Pons (tissue), 1 donor: ENCODE measurements at regions not wholly inside any gene's neighbourhood (a gene's known extent, or its start where the extent isn't known, plus 50 kb on each side); places are given as distances from the start of the nearest gene placed in this dataset.
A peak's percentile ranks its signal among the peaks of the same experiment; 100 is the strongest.
"Not testable (repeated sequence)": the region's sequence is repeated elsewhere in the genome, so short reads cannot be mapped to it uniquely, and the experiment has no call there.

Source experiments
- DNase-seq: peaks from one replicate; pipeline ENCODE4 v3.0.0-alpha.2; 2016; ENCODE audit warnings: low spot score

GRCh38 chr1:111063595-111063994, 76.3 kb downstream of the DRAM2 start:
- no peak for DNase-seq

- DNase-seq = no peak
Measured at GRCh38 chr1:111062624-111063023, 77.3 kb downstream of the DRAM2 start.

- no peak for DNase-seq
Measured at GRCh38 chr1:111062081-111062480, 77.8 kb downstream of the DRAM2 start.

- no peak for DNase-seq
Measured at GRCh38 chr1:111054656-111055055, 85.2 kb downstream of the DRAM2 start.

- DNase-seq = no peak
Measured at GRCh38 chr1:111052246-111052645, 87.6 kb downstream of the DRAM2 start.

GRCh38 chr1:111048253-111048652, 84.5 kb upstream of the LRIF1 start:
- DNase-seq = not testable (repeated sequence)

- DNase-seq = peak; percentile 14
Measured at GRCh38 chr1:111045033-111045722, 81.5 kb upstream of the LRIF1 start.

- peak; percentile 40 for DNase-seq
Measured at GRCh38 chr1:111032295-111032897, 68.7 kb upstream of the LRIF1 start.

GRCh38 chr1:111030590-111030989, 66.9 kb upstream of the LRIF1 start:
- peak; percentile 59 for DNase-seq

- DNase-seq = no peak
Measured at GRCh38 chr1:111025109-111025508, 61.4 kb upstream of the LRIF1 start.

GRCh38 chr1:111015222-111015621, 51.5 kb upstream of the LRIF1 start:
- DNase-seq = no peak
